Spinal cord (tissue), 9 donors: ENCODE measurements at regions not wholly inside any gene's neighbourhood (a gene's known extent, or its start where the extent isn't known, plus 50 kb on each side); places are given as distances from the start of the nearest gene placed in this dataset.
A peak's percentile ranks its signal among the peaks of the same experiment; 100 is the strongest.
"Not testable (repeated sequence)": the region's sequence is repeated elsewhere in the genome, so short reads cannot be mapped to it uniquely, and the experiment has no call there.

Experiments used
- DNase-seq, 6 donors: peaks; one replicate each; pipeline versions ENCODE4 v3.0.0 to v3.0.0-alpha.2; 2013 to 2015; ENCODE audit warnings: low spot score in 6 of 6, low read depth in 4 of 6
- H3K27ac ChIP-seq: one replicate; pipeline ENCODE4 v1.5.1; 2013; ENCODE audit warnings: low read depth, low read length, control low read depth
- H3K27me3 ChIP-seq: one replicate; pipeline ENCODE4 v1.6.1; 2013; ENCODE audit warnings: low read length; ENCODE audit not compliant: control insufficient read depth, insufficient read depth
- H3K36me3 ChIP-seq: one replicate; pipeline ENCODE4 v1.6.1; 2013; ENCODE audit warnings: low read length; ENCODE audit not compliant: control insufficient read depth, insufficient read depth
- H3K4me1 ChIP-seq: one replicate; pipeline ENCODE4 v1.6.1; 2013; ENCODE audit warnings: low read length; ENCODE audit not compliant: control insufficient read depth, insufficient read depth
- H3K4me3 ChIP-seq: one replicate; pipeline ENCODE4 v1.5.1; 2013; ENCODE audit warnings: low read depth, low read length, control low read depth
- H3K9me3 ChIP-seq: one replicate; pipeline ENCODE4 v1.6.1; 2013; ENCODE audit warnings: low read length; ENCODE audit not compliant: control insufficient read depth, insufficient read depth
- WGBS: methylation state at CpG from one replicate; pipeline ENCODE4 v1.1.5; 2013; ENCODE audit warnings: missing lambda C conversion rate; ENCODE audit not compliant: insufficient coverage; 5-methylcytosine and 5-hydroxymethylcytosine counted together
- donor health status: healthy.

GRCh38 chr1:88579598-88579997, 104.5 kb upstream of the PKN2 start:
- no peaks in the 10 kb centered on the region for H3K9me3 ChIP-seq
- H3K4me1 ChIP-seq: no peaks in the 10 kb centered on the region
- H3K4me3 ChIP-seq: no peak overlapping the region
- H3K27ac ChIP-seq: no peak overlapping the region
- no peak for DNase-seq
- 89% methylated on average over 3 of the region's 3 CpGs for WGBS
- no peaks in the 10 kb centered on the region for H3K36me3 ChIP-seq
- H3K27me3 ChIP-seq: no peaks in the 10 kb centered on the region

- H3K27me3 ChIP-seq: no peaks in the 10 kb centered on the region
- H3K4me1 ChIP-seq: no peaks in the 10 kb centered on the region
- H3K27ac ChIP-seq: no peak overlapping the region
- no peak overlapping the region for H3K4me3 ChIP-seq
- 66% methylated on average over 2 of the region's 2 CpGs for WGBS
- DNase-seq: peak in 3 of 6 donors; percentile 4 to 34 (median 34)
- no peaks in the 10 kb centered on the region for H3K9me3 ChIP-seq
- H3K36me3 ChIP-seq: no peaks in the 10 kb centered on the region
Measured at GRCh38 chr1:88581703-88582102, 102.4 kb upstream of the PKN2 start.

GRCh38 chr1:88593358-88593757, 90.7 kb upstream of the PKN2 start:
- no peak overlapping the region for H3K27ac ChIP-seq
- H3K27me3 ChIP-seq: no peaks in the 10 kb centered on the region
- no peak for DNase-seq
- H3K4me3 ChIP-seq: no peak overlapping the region
- no peaks in the 10 kb centered on the region for H3K36me3 ChIP-seq
- peaks cover 8% of the 10 kb centered on the region for H3K9me3 ChIP-seq
- no peaks in the 10 kb centered on the region for H3K4me1 ChIP-seq

- Histone ChIP-seq H3K9me3 (peaks cover 8% of the 10 kb centered on the region), H3K27me3 (no peaks in the 10 kb centered on the region), H3K4me1 (no peaks in the 10 kb centered on the region), H3K4me3 (no peak overlapping the region), H3K27ac (no peak overlapping the region), H3K36me3 (no peaks in the 10 kb centered on the region)
- no CpG with 5 or more reads among the region's 4 CpGs for WGBS
- DNase-seq: no peak
Measured at GRCh38 chr1:88595355-88596002, 88.6 kb upstream of the PKN2 start.

- not testable (repeated sequence) for H3K27ac ChIP-seq, H3K9me3 ChIP-seq, H3K4me1 ChIP-seq, H3K36me3 ChIP-seq, DNase-seq, H3K27me3 ChIP-seq, H3K4me3 ChIP-seq
- 60% methylated on average over 1 of the region's 1 CpG for WGBS
Measured at GRCh38 chr1:88597973-88598372, 86.1 kb upstream of the PKN2 start.

- H3K36me3 ChIP-seq: no peaks in the 10 kb centered on the region
- H3K27ac ChIP-seq: no peak overlapping the region
- WGBS: 90% methylated on average over 7 of the region's 11 CpGs
- H3K9me3 ChIP-seq: no peaks in the 10 kb centered on the region
- H3K27me3 ChIP-seq: no peaks in the 10 kb centered on the region
- no peaks in the 10 kb centered on the region for H3K4me1 ChIP-seq
- peak in 2 of 6 donors; percentile 1 to 2 for DNase-seq
- no peak overlapping the region for H3K4me3 ChIP-seq
Measured at GRCh38 chr1:88608139-88608943, 75.7 kb upstream of the PKN2 start.

- H3K4me3 ChIP-seq: no peak overlapping the region
- H3K9me3 ChIP-seq: no peaks in the 10 kb centered on the region
- DNase-seq: no peak
- no peaks in the 10 kb centered on the region for H3K27me3 ChIP-seq
- H3K36me3 ChIP-seq: no peaks in the 10 kb centered on the region
- no peaks in the 10 kb centered on the region for H3K4me1 ChIP-seq
- H3K27ac ChIP-seq: no peak overlapping the region
Measured at GRCh38 chr1:88609051-88609450, 75.0 kb upstream of the PKN2 start.

GRCh38 chr1:88610687-88611086, 73.4 kb upstream of the PKN2 start:
- no peaks in the 10 kb centered on the region for H3K9me3 ChIP-seq
- H3K36me3 ChIP-seq: no peaks in the 10 kb centered on the region
- WGBS: 93% methylated on average over 4 of the region's 7 CpGs
- H3K27me3 ChIP-seq: no peaks in the 10 kb centered on the region
- DNase-seq: no peak
- H3K27ac ChIP-seq: no peak overlapping the region
- H3K4me3 ChIP-seq: no peak overlapping the region
- H3K4me1 ChIP-seq: no peaks in the 10 kb centered on the region

GRCh38 chr1:88612292-88612691, 71.8 kb upstream of the PKN2 start:
- 0% methylated on average over 1 of the region's 2 CpGs for WGBS
- no peak for DNase-seq
- H3K36me3 ChIP-seq: no peaks in the 10 kb centered on the region
- no peak overlapping the region for H3K27ac ChIP-seq
- H3K9me3 ChIP-seq: no peaks in the 10 kb centered on the region
- H3K27me3 ChIP-seq: no peaks in the 10 kb centered on the region
- no peak overlapping the region for H3K4me3 ChIP-seq
- H3K4me1 ChIP-seq: no peaks in the 10 kb centered on the region

- WGBS: 86% methylated on average over 4 of the region's 6 CpGs
- H3K27ac ChIP-seq: no peak overlapping the region
- H3K4me3 ChIP-seq: no peak overlapping the region
- no peaks in the 10 kb centered on the region for H3K9me3 ChIP-seq
- no peaks in the 10 kb centered on the region for H3K4me1 ChIP-seq
- no peak for DNase-seq
- no peaks in the 10 kb centered on the region for H3K36me3 ChIP-seq
- no peaks in the 10 kb centered on the region for H3K27me3 ChIP-seq
Measured at GRCh38 chr1:88612773-88613172, 71.3 kb upstream of the PKN2 start.
